HL-60 (cell line): ENCODE measurements at regions not wholly inside any gene's neighbourhood (a gene's known extent, or its start where the extent isn't known, plus 50 kb on each side); places are given as distances from the start of the nearest gene placed in this dataset.

Experiments used
- DNase-seq, 2 experiments: peaks; one replicate each; pipeline ENCODE4 v3.0.0-alpha.2; 2010 to 2020; ENCODE audit warnings: low read depth in 1 of 2, low spot score in 1 of 2
- H3K27ac ChIP-seq: fragments of 250-450 bp; sonication (Bioruptor Pico); replicated peaks from 2 replicates; pipeline ENCODE4 v1.5.1; 2020; ENCODE audit warnings: mild to moderate bottlenecking, moderate library complexity
- H3K27me3 ChIP-seq: fragments of 250-450 bp; sonication (Bioruptor Pico); 2 replicates; pipeline ENCODE4 v1.5.1; 2021; ENCODE audit warnings: mild to moderate bottlenecking, moderate library complexity; ENCODE audit not compliant: insufficient read depth, poor library complexity, severe bottlenecking
- H3K4me3 ChIP-seq: replicated peaks from 2 replicates; pipeline ENCODE4 v1.5.1; 2011; ENCODE audit warnings: mild to moderate bottlenecking, control low read depth, low read length; ENCODE audit not compliant: insufficient read depth
- GABPA ChIP-seq: IDR thresholded peaks from 2 replicates; pipeline ENCODE4 v1.6.1; 2012; ENCODE audit warnings: low read depth
- POLR2AphosphoS5 ChIP-seq: IDR thresholded peaks from 2 replicates; pipeline ENCODE4 v1.6.1; 2012; ENCODE audit warnings: low read depth
- SPI1 ChIP-seq: IDR thresholded peaks from 2 replicates; pipeline ENCODE4 v1.6.1; 2012; ENCODE audit warnings: low read depth, mild to moderate bottlenecking, borderline replicate concordance
- TF ChIP-seq, protein P1 (sequence below): IDR thresholded peaks from one replicate; pipeline ENCODE4 v1.5.1; 2011; ENCODE audit warnings: low read length, control low read depth, inconsistent platforms; ENCODE audit not compliant: insufficient read depth
- TF ChIP-seq, protein P2 (sequence below): IDR thresholded peaks from 2 replicates; pipeline ENCODE4 v1.6.1; 2012; ENCODE audit warnings: low read depth; ENCODE audit not compliant: insufficient replicate concordance

DNA sequence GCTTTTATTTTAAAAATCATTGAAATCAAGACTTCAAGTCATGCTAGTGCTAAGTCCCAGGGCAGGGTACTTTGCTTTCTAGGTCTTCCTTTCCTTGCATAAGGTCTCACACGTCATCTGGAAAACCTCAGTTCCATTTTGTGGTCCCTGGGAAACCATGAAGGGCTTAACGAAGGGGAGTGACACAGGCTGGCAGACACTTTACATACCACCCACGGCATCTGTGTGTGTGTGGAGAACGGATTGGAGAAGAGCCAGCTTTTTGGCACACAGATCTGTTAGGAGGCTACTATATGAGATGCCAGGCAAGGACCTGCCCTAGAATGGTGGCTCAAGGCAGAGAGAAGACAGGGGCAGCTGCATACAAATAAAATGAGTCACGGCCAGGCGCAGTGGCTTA lies 107.5 kb upstream of the NSMCE3 start:
- DNase-seq = no peak
- Histone ChIP-seq H3K4me3 (no peak overlapping the region), H3K27me3 (peaks cover 2% of the 10 kb centered on the region), H3K27ac (no peak overlapping the region)
- TF ChIP-seq POLR2AphosphoS5 = no peak
- TF ChIP-seq SPI1 = no peak
- TF ChIP-seq GABPA = no peak
- TF ChIP-seq, protein P1, sequence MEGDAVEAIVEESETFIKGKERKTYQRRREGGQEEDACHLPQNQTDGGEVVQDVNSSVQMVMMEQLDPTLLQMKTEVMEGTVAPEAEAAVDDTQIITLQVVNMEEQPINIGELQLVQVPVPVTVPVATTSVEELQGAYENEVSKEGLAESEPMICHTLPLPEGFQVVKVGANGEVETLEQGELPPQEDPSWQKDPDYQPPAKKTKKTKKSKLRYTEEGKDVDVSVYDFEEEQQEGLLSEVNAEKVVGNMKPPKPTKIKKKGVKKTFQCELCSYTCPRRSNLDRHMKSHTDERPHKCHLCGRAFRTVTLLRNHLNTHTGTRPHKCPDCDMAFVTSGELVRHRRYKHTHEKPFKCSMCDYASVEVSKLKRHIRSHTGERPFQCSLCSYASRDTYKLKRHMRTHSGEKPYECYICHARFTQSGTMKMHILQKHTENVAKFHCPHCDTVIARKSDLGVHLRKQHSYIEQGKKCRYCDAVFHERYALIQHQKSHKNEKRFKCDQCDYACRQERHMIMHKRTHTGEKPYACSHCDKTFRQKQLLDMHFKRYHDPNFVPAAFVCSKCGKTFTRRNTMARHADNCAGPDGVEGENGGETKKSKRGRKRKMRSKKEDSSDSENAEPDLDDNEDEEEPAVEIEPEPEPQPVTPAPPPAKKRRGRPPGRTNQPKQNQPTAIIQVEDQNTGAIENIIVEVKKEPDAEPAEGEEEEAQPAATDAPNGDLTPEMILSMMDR = no peak
- TF ChIP-seq, protein P2, sequence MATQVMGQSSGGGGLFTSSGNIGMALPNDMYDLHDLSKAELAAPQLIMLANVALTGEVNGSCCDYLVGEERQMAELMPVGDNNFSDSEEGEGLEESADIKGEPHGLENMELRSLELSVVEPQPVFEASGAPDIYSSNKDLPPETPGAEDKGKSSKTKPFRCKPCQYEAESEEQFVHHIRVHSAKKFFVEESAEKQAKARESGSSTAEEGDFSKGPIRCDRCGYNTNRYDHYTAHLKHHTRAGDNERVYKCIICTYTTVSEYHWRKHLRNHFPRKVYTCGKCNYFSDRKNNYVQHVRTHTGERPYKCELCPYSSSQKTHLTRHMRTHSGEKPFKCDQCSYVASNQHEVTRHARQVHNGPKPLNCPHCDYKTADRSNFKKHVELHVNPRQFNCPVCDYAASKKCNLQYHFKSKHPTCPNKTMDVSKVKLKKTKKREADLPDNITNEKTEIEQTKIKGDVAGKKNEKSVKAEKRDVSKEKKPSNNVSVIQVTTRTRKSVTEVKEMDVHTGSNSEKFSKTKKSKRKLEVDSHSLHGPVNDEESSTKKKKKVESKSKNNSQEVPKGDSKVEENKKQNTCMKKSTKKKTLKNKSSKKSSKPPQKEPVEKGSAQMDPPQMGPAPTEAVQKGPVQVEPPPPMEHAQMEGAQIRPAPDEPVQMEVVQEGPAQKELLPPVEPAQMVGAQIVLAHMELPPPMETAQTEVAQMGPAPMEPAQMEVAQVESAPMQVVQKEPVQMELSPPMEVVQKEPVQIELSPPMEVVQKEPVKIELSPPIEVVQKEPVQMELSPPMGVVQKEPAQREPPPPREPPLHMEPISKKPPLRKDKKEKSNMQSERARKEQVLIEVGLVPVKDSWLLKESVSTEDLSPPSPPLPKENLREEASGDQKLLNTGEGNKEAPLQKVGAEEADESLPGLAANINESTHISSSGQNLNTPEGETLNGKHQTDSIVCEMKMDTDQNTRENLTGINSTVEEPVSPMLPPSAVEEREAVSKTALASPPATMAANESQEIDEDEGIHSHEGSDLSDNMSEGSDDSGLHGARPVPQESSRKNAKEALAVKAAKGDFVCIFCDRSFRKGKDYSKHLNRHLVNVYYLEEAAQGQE = no peak

DNA sequence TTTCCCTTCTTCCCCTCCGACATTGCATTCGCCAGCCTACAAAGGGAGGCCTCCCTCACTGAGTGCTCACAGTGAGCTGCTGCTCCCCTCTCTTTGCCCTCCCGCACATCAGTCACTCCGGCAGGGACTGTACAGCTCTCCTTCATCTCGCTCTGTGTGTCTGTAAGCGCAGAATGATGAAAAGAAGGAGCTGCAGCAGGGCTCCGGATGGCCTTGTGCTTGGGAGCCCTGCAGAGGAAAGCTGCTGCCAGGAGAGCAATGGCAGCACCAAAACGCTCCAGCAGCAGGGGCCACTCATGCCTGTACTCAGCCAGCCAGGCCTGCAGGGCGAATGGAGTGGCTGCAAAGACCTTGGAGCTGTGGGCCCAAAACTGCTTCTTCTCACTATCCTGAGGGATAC lies 107.0 kb upstream of the NSMCE3 start:
- no peak for DNase-seq
- Histone ChIP-seq H3K27ac (no peak overlapping the region), H3K4me3 (no peak overlapping the region), H3K27me3 (peaks cover 2% of the 10 kb centered on the region)
- no peak for TF ChIP-seq SPI1
- TF ChIP-seq, protein P1 = no peak
- TF ChIP-seq, protein P2 = no peak
- TF ChIP-seq POLR2AphosphoS5 = no peak
- TF ChIP-seq GABPA = no peak

DNA sequence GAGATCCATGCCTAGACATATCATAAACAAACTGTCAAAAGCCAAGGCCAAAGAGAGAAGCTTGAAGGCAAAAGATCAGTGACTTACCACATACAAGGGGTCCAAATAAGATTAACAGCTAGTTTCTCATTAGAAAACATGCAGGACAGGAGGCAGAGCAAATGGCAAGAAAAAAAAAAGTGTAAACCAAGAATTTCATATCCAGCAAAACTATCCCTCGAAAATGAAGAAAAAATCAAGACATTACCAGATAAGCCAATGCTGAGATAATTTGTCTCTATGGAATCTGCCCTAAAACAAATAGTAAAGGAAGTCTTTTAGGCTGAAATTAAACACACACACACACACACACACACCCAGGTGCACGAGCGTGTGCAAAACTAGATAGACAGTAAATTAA lies 99.6 kb upstream of the NSMCE3 start:
- Histone ChIP-seq H3K27ac (no peak overlapping the region), H3K27me3 (no peaks in the 10 kb centered on the region), H3K4me3 (no peak overlapping the region)
- DNase-seq = no peak
- TF ChIP-seq POLR2AphosphoS5 = no peak
- no peak for TF ChIP-seq SPI1
- TF ChIP-seq, protein P2 = no peak
- no peak for TF ChIP-seq GABPA
- TF ChIP-seq, protein P1 = no peak
